ENCODE measurements at regions not wholly inside any gene's neighbourhood (a gene's known extent, or its start where the extent isn't known, plus 50 kb on each side); places are given as distances from the start of the nearest gene placed in this dataset.
A peak's percentile ranks its signal among the peaks of the same experiment; 100 is the strongest.

GRCh38 chr5:163623524-163623923 is 118.1 kb downstream of the MAT2B start:
- DNase-seq = no peak

GRCh38 chr5:163623986-163624385 is 118.6 kb downstream of the MAT2B start:
- no peak for DNase-seq

- no peak for DNase-seq
Measured at GRCh38 chr5:163624431-163624830, 119.0 kb downstream of the MAT2B start.

GRCh38 chr5:163626904-163627434 is 121.5 kb downstream of the MAT2B start:
- DNase-seq = no peak

- DNase-seq = no peak
Measured at GRCh38 chr5:163631856-163632255, 126.4 kb downstream of the MAT2B start.

- no peak for DNase-seq
Measured at GRCh38 chr5:163633926-163634460, 128.6 kb downstream of the MAT2B start.

GRCh38 chr5:163635631-163636030 is 130.2 kb downstream of the MAT2B start:
- no peak for DNase-seq

- no peak for DNase-seq
Measured at GRCh38 chr5:163642904-163643303, 137.5 kb downstream of the MAT2B start.

- no peak for DNase-seq
Measured at GRCh38 chr5:163645421-163646416, 140.3 kb downstream of the MAT2B start.

GRCh38 chr5:163649514-163649913 is 144.1 kb downstream of the MAT2B start:
- DNase-seq = no peak

GRCh38 chr5:163653526-163653925 is 148.1 kb downstream of the MAT2B start:
- no peak for DNase-seq

GRCh38 chr5:163658702-163659567 is 153.5 kb downstream of the MAT2B start:
- no peak for DNase-seq

- no peak for DNase-seq
Measured at GRCh38 chr5:163659568-163659902, 154.1 kb downstream of the MAT2B start.

- DNase-seq = no peak
Measured at GRCh38 chr5:163660486-163660885, 155.1 kb downstream of the MAT2B start.

GRCh38 chr5:163661360-163661759 is 155.9 kb downstream of the MAT2B start:
- no peak for DNase-seq

GRCh38 chr5:163670036-163670435 is 164.6 kb downstream of the MAT2B start:
- DNase-seq = no peak

- DNase-seq = no peak
Measured at GRCh38 chr5:163677092-163677491, 171.7 kb downstream of the MAT2B start.

GRCh38 chr5:163682234-163682633 is 176.8 kb downstream of the MAT2B start:
- no peak for DNase-seq

GRCh38 chr5:163687414-163687813 is 182.0 kb downstream of the MAT2B start:
- DNase-seq = no peak

GRCh38 chr5:163692091-163692490 is 186.7 kb downstream of the MAT2B start:
- no peak for DNase-seq

GRCh38 chr5:163695830-163696578 is 190.6 kb downstream of the MAT2B start:
- DNase-seq = peak; percentile 2

GRCh38 chr5:163696579-163696887 is 191.1 kb downstream of the MAT2B start:
- DNase-seq = no peak

Data from CD4-positive, alpha-beta T cell treated with Interleukin-17A for 1 hour (primary cell).